K562 (cell line): ENCODE measurements at regions not wholly inside any gene's neighbourhood (a gene's known extent, or its start where the extent isn't known, plus 50 kb on each side); places are given as distances from the start of the nearest gene placed in this dataset.

Experiments used
- ATAC-seq: fragments of 200-7000 bp; cut with Tn5 transposase; 3 replicates; pipeline ENCODE4 v1.9.1; 2020; ENCODE audit warnings: moderate library complexity
- BruUV-seq: library from RNA; stranded (reverse); fragments of 400-500 nt; replicated peaks from 2 replicates; lab custom pipeline; 2021; lab: Mats Ljungman, UMichigan
- CTCF ChIA-PET: fragments of 300-600 bp; formaldehyde crosslinking; extraction: SDS; loops from one replicate; lab custom pipeline; 2021; ENCODE audit warnings: low intra/inter-chr PET ratio; lab: Yijun Ruan, JAX
- POLR2A ChIA-PET: fragments of 300-600, 350-650 bp; sonication (Branson Sonifier 250); formaldehyde crosslinking; extraction: SDS; loops from one replicate; lab custom pipeline; 2021; ENCODE audit warnings: antibody characterized with exemption, inconsistent platforms; lab: Yijun Ruan, JAX
- DNase-seq, 4 experiments: peaks; one replicate each; pipeline versions ENCODE4 v3.0.0 to v3.0.0-alpha.2; 2011 to 2018; ENCODE audit warnings: low spot score in 3 of 4, mixed read lengths in 3 of 4; ENCODE audit errors: extremely low read depth in 1 of 4
- FAIRE-seq: peaks from 2 replicates; lab custom pipeline; 2011; peaks lifted over from hg19 to GRCh38; lab: Jason Lieb, UNC
- H2AFZ ChIP-seq: 2 replicates; pipeline ENCODE4 v1.6.0; 2011; ENCODE audit warnings: low read depth, low read length, control low read depth, inconsistent platforms
- H3K27ac ChIP-seq: fragments of 200-600 bp; 3 replicates; pipeline ENCODE4 v1.8.0; 2011; ENCODE audit warnings: low read depth, mild to moderate bottlenecking, control low read depth, inconsistent platforms, low read length, moderate library complexity, mixed read lengths; ENCODE audit errors: extremely low read depth
- H3K27me3 ChIP-seq, 2 experiments: fragments of 300-600 bp in 1 of 2; 2 replicates in 1 of 2; 3 replicates in 1 of 2; pipeline versions ENCODE4 v1.6.0 to v1.8.0; 2011; ENCODE audit warnings: inconsistent platforms in 2 of 2, low read length in 2 of 2, mild to moderate bottlenecking in 1 of 2, mixed read lengths in 1 of 2, moderate library complexity in 1 of 2; ENCODE audit not compliant: control insufficient read depth in 2 of 2, insufficient read depth in 2 of 2
- H3K36me3 ChIP-seq: fragments of 300-600 bp; 3 replicates; pipeline ENCODE4 v1.8.0; 2011; ENCODE audit warnings: mild to moderate bottlenecking, low read length, inconsistent platforms; ENCODE audit not compliant: control insufficient read depth, insufficient read depth
- H3K4me1 ChIP-seq, 2 experiments: fragments of 200-600 bp in 1 of 2; replicated peaks in 1 of 2; 2 replicates in 1 of 2; 3 replicates in 1 of 2; pipeline versions ENCODE4 v1.5.1 to v1.8.0; 2011; ENCODE audit warnings: inconsistent platforms in 2 of 2, low read length in 2 of 2, mild to moderate bottlenecking in 1 of 2, mixed read lengths in 1 of 2, moderate library complexity in 1 of 2; ENCODE audit not compliant: control insufficient read depth in 2 of 2, insufficient read depth in 2 of 2
- H3K4me2 ChIP-seq: 2 replicates; pipeline ENCODE4 v1.6.1; 2011; ENCODE audit warnings: low read length, control low read depth, inconsistent platforms, mixed read lengths; ENCODE audit not compliant: insufficient read depth
- H3K4me3 ChIP-seq: fragments of 200-600 bp; sonication (generic), shearing (Covaris generic); 2 replicates; pipeline ENCODE4 v1.5.1; 2016; ENCODE audit warnings: control low read depth, inconsistent platforms
- H3K79me2 ChIP-seq: fragments of 200-600 bp; 3 replicates; pipeline ENCODE4 v1.8.0; 2011; ENCODE audit warnings: low read length, inconsistent platforms; ENCODE audit not compliant: control insufficient read depth, insufficient read depth
- H3K9ac ChIP-seq, 2 experiments: 2 replicates each; pipeline versions ENCODE4 v1.6.0 to v1.6.1; 2011; ENCODE audit warnings: low read depth in 2 of 2, low read length in 2 of 2, control low read depth in 1 of 2, inconsistent platforms in 1 of 2, mild to moderate bottlenecking in 1 of 2, mixed read lengths in 1 of 2; ENCODE audit not compliant: insufficient read depth in 1 of 2
- H3K9me1 ChIP-seq: one replicate; pipeline ENCODE4 v1.6.0; 2011; ENCODE audit warnings: inconsistent platforms, mild to moderate bottlenecking, low read length, moderate library complexity; ENCODE audit not compliant: control insufficient read depth, insufficient read depth
- H3K9me3 ChIP-seq: replicated peaks from 2 replicates; pipeline ENCODE4 v1.5.1; 2011; ENCODE audit warnings: low read depth, low read length, inconsistent platforms; ENCODE audit not compliant: control insufficient read depth, insufficient read depth
- H4K20me1 ChIP-seq: replicated peaks from 2 replicates; pipeline ENCODE4 v1.6.1; 2011; ENCODE audit warnings: low read length, inconsistent platforms, mixed read lengths; ENCODE audit not compliant: control insufficient read depth, insufficient read depth
- KDM1A ChIP-seq, 2 experiments: fragments of 450-650 bp; IDR thresholded peaks; 2 replicates each; pipeline ENCODE4 v1.6.1; 2016; ENCODE audit warnings: mild to moderate bottlenecking in 2 of 2
- SAP30 ChIP-seq: fragments of 200-600 bp; sonication (generic); IDR thresholded peaks from 2 replicates; pipeline ENCODE4 v1.6.1; 2012; ENCODE audit warnings: borderline replicate concordance, low read depth, mild to moderate bottlenecking, moderate library complexity, low read length, control low read depth, inconsistent platforms; ENCODE audit not compliant: insufficient read depth, poor library complexity, severe bottlenecking
- ZFX ChIP-seq: sonication (generic); formaldehyde crosslinking; IDR thresholded peaks from 2 replicates; pipeline ENCODE4 v1.8.0; 2022; ENCODE audit warnings: mild to moderate bottlenecking, missing genetic modification reagents, moderate library complexity
- WGBS: fragments of 100-300 bp; shearing (Covaris generic); methylation state at CpG from one replicate; pipeline ENCODE4 v1.1.6; 2016; ENCODE audit warnings: low coverage, mixed read lengths; ENCODE audit not compliant: insufficient coverage; ENCODE audit errors: missing lambda C conversion rate; 5-methylcytosine and 5-hydroxymethylcytosine counted together
- in situ Hi-C: fragments of 300-500 bp; cut with MboI; formaldehyde crosslinking; loops from 4 replicates; pipeline ENCODE4 v1.15.0; 2018; ENCODE audit warnings: inconsistent platforms, mixed read lengths
- intact Hi-C: fragments of 100-400 bp; cut with micrococcal nuclease; formaldehyde crosslinking; loops from 2 replicates; pipeline ENCODE4 v1.14.2; 2022
- TF ChIP-seq, protein P1 (sequence below): sonication (generic); formaldehyde crosslinking; IDR thresholded peaks from 2 replicates; pipeline ENCODE4 v1.5.0; 2020; ENCODE audit warnings: missing genetic modification reagents

DNA sequence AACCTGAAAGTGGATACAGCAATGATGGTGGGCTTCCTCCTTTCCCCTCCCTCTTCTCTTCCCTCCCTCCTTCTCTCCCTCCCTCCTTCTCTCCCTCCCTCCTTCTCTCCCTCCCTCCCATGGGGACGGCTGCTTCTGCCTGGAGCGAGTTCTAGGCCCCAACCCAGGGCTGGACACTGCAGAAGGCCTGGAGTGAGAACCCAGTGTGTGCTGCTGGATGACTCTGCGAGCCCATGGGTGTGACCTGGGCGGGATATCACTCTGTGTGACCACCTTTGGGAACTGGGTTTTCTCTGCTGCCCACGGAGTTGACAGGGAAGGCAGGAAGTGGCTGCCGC is 242.6 kb upstream of the GSE1 start:
- TF ChIP-seq ZFX (CRISPR knock-in tag): peak; percentile 57
- TF ChIP-seq SAP30: peak; percentile 24
- TF ChIP-seq, protein P1, sequence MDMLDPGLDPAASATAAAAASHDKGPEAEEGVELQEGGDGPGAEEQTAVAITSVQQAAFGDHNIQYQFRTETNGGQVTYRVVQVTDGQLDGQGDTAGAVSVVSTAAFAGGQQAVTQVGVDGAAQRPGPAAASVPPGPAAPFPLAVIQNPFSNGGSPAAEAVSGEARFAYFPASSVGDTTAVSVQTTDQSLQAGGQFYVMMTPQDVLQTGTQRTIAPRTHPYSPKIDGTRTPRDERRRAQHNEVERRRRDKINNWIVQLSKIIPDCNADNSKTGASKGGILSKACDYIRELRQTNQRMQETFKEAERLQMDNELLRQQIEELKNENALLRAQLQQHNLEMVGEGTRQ (CRISPR knock-in tag): no peak
- TF ChIP-seq KDM1A (IDR thresholded peaks at IDR 0.05): peak in 1 of 2 experiments; percentile 4; a peak in 1 of 4 replicates
- TF ChIP-seq, all 486 proteins: peak for 3
- CTCF ChIA-PET: interaction anchor here (1.2 kb wide), 1 partner anchor 27 kb away, joined by 6 read pairs; no protein-coding TSS in a partner anchor
- Histone ChIP-seq H3K79me2 (no peaks in the 10 kb centered on the region; the same call in 2 of the 3 replicates), H4K20me1 (no peaks in the 10 kb centered on the region), H3K9me1 (no peaks in the 10 kb centered on the region), H3K9me3 (no peaks in the 10 kb centered on the region), H3K4me2 (no peak overlapping the region), H3K27me3 (no peaks in the 10 kb centered on the region), H3K9ac (peak overlapping the region; percentile 13 to 84; a peak in 3 of 4 replicates), H3K4me1 (peaks cover 38 to 89% of the 10 kb centered on the region in 2 experiments), H3K36me3 (no peaks in the 10 kb centered on the region), H3K27ac (peak overlapping the region; percentile 13; the same call in 1 of the 3 replicates), H2AFZ (peak overlapping the region; percentile 61; the same call in 1 of the 2 replicates), H3K4me3 (no peak overlapping the region)
- peak; percentile 25 for ATAC-seq
- in situ Hi-C loops (no loop called here), intact Hi-C loops (loop anchor here (1.0 kb wide), 1 partner anchor 23 kb away; no protein-coding TSS in a partner anchor)
- WGBS: 46% methylated on average over 6 of the region's 6 CpGs
- POLR2A ChIA-PET: no interaction called here
- peak in 1 of 4 experiments; percentile 35 for DNase-seq
- FAIRE-seq: peak; percentile 32
- no TSS peak for BruUV-seq
